Gastrocnemius medialis (tissue), 4 donors: ENCODE measurements at regions not wholly inside any gene's neighbourhood (a gene's known extent, or its start where the extent isn't known, plus 50 kb on each side); places are given as distances from the start of the nearest gene placed in this dataset.

ENCODE experiments used
- CTCF ChIP-seq, 5 experiments: fragments of 450-650 bp in 3 of 5; fragments of 200-600 bp in 2 of 5; sonication (generic) in 2 of 5; IDR thresholded peaks in 4 of 5; conservative IDR thresholded peaks in 1 of 5; 1 replicate in 4 of 5; 2 replicates in 1 of 5; pipeline ENCODE4 v1.5.1; 2016 to 2019; ENCODE audit warnings: antibody characterized with exemption in 5 of 5, mild to moderate bottlenecking in 3 of 5, moderate library complexity in 3 of 5
- POLR2A ChIP-seq, 2 donors: fragments of 450-650 bp; IDR thresholded peaks; one replicate each; pipeline ENCODE4 v1.6.1; 2017; ENCODE audit warnings: antibody characterized with exemption in 2 of 2, mild to moderate bottlenecking in 2 of 2, moderate library complexity in 2 of 2

GRCh38 chr9:107727086-107727780 lies 237.7 kb upstream of the KLF4 start:
- TF ChIP-seq CTCF (IDR thresholded peaks at IDR 0.05 in 4 of 5, conservative IDR thresholded peaks at IDR 0.05 in 1 of 5) (no peak), POLR2A (IDR thresholded peaks at IDR 0.05) (no peak)
